ENCODE measurements at regions not wholly inside any gene's neighbourhood (a gene's known extent, or its start where the extent isn't known, plus 50 kb on each side); places are given as distances from the start of the nearest gene placed in this dataset.

DNA sequence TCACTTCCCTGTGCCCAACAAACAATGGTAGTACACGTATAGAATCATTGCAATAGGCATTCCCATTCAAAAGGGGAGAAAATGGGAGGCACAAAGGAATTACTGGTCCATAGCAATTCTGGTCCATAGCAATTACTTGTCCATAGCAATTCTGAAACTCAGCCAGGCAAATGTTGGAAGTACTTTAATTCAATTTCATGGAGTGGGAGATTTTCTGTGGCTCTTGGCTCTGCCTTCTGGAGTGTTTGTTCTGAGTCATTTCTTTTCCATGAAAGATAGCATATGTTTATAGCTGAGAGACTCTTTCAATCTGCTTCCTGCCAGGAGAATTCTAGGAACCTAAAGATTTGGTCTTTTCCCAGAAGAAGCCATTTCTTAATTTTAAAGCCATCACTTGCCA, 182.8 kb upstream of the ELAC2 start:
- no peak overlapping the region for H2AFZ ChIP-seq (ENCODE audit: low read length)
- no peak overlapping the region for H3K27ac ChIP-seq (replicated peaks; ENCODE audit: low read length)
- no peak for DNase-seq (ENCODE audit: low spot score)
- no peak overlapping the region for H2BK12ac ChIP-seq (ENCODE audit: low read length)
- no peaks in the 10 kb centered on the region for H3K36me3 ChIP-seq (replicated peaks in 1 of 2; ENCODE audit: control insufficient read depth in 2 of 2, insufficient read depth in 2 of 2, low read length in 2 of 2)
- H2BK15ac ChIP-seq (ENCODE audit: low read length), result no peak overlapping the region
- no peak overlapping the region for H3K4me2 ChIP-seq (ENCODE audit: insufficient read depth, low read length, poor library complexity, severe bottlenecking)
- H3K4me1 ChIP-seq (ENCODE audit: control insufficient read depth in 2 of 2, insufficient read depth in 1 of 2, low read depth in 1 of 2, low read length in 2 of 2), result no peaks in the 10 kb centered on the region
- no peaks in the 10 kb centered on the region for H3K9me3 ChIP-seq (replicated peaks in 1 of 2; ENCODE audit: control insufficient read depth in 2 of 2, insufficient read depth in 1 of 2, low read depth in 1 of 2, low read length in 2 of 2)
- H4K91ac ChIP-seq (ENCODE audit: low read depth, low read length, poor library complexity), result no peak overlapping the region
- no peak overlapping the region for H2BK5ac ChIP-seq (ENCODE audit: low read length)
- no peaks in the 10 kb centered on the region for H3K27me3 ChIP-seq (ENCODE audit: control insufficient read depth in 3 of 3, insufficient read depth in 3 of 3, low read depth in 1 of 3, low read length in 3 of 3)
- H3K18ac ChIP-seq (ENCODE audit: low read length), result no peak overlapping the region
- no peaks in the 10 kb centered on the region for H3K79me1 ChIP-seq (ENCODE audit: low read depth, low read length)
- H3K9ac ChIP-seq (ENCODE audit: low read depth, low read length, poor library complexity), result no peak overlapping the region
- H3K4ac ChIP-seq (ENCODE audit: low read length), result no peak overlapping the region
- no peak overlapping the region for H2BK120ac ChIP-seq (ENCODE audit: low read depth, low read length)
- H3K4me3 ChIP-seq (ENCODE audit: low read length in 2 of 2), result no peak overlapping the region
- H2AK5ac ChIP-seq (ENCODE audit: low read depth, low read length), result no peak overlapping the region
- no peak overlapping the region for H3K23ac ChIP-seq (ENCODE audit: low read depth, low read length, poor library complexity)
- no CpG with 5 or more reads among the region's 1 CpG for WGBS, 2 donors (ENCODE audit: extremely low coverage in 2 of 2, insufficient read length in 2 of 2, insufficient replicate concordance in 1 of 2)
- no peak overlapping the region for H4K8ac ChIP-seq (ENCODE audit: low read depth, low read length)
- no peak overlapping the region for H3K14ac ChIP-seq (ENCODE audit: low read length)

DNA sequence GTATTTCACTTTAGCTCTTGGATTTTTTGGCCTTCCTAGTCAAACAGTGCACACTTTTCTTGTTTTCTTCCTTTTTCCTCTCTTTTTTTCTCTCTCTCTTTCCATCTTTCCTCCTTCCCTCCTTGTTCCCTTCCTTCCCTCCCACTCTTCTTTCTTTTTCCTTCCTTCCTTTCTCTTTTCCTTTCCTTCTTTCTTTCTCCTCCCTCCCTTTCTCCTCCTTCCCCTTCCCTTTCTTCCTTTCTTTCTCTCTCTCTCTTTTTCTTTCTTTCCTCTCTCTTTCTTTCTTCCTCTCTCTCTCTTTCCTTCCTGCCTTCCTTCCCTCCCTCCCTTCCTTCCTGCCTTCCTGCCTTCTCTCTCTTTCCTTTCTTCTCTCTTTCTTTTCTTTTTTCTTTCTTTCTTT, 181.6 kb upstream of the ELAC2 start:
- H3K4me2 ChIP-seq (ENCODE audit: insufficient read depth, low read length, poor library complexity, severe bottlenecking), result no peak overlapping the region
- no peak overlapping the region for H2BK15ac ChIP-seq (ENCODE audit: low read length)
- H3K27me3 ChIP-seq (ENCODE audit: control insufficient read depth in 3 of 3, insufficient read depth in 3 of 3, low read depth in 1 of 3, low read length in 3 of 3), result no peaks in the 10 kb centered on the region
- H3K79me1 ChIP-seq (ENCODE audit: low read depth, low read length), result no peaks in the 10 kb centered on the region
- H3K4me1 ChIP-seq (ENCODE audit: control insufficient read depth in 2 of 2, insufficient read depth in 1 of 2, low read depth in 1 of 2, low read length in 2 of 2), result no peaks in the 10 kb centered on the region
- no peak overlapping the region for H3K9ac ChIP-seq (ENCODE audit: low read depth, low read length, poor library complexity)
- no peak overlapping the region for H3K4me3 ChIP-seq (ENCODE audit: low read length in 2 of 2)
- no peak overlapping the region for H3K27ac ChIP-seq (replicated peaks; ENCODE audit: low read length)
- H2AK5ac ChIP-seq (ENCODE audit: low read depth, low read length), result no peak overlapping the region
- no peak overlapping the region for H2BK12ac ChIP-seq (ENCODE audit: low read length)
- H2AFZ ChIP-seq (ENCODE audit: low read length), result no peak overlapping the region
- H3K36me3 ChIP-seq (replicated peaks in 1 of 2; ENCODE audit: control insufficient read depth in 2 of 2, insufficient read depth in 2 of 2, low read length in 2 of 2), result no peaks in the 10 kb centered on the region
- no peak overlapping the region for H3K4ac ChIP-seq (ENCODE audit: low read length)
- H3K9me3 ChIP-seq (replicated peaks in 1 of 2; ENCODE audit: control insufficient read depth in 2 of 2, insufficient read depth in 1 of 2, low read depth in 1 of 2, low read length in 2 of 2), result no peaks in the 10 kb centered on the region
- no peak overlapping the region for H4K8ac ChIP-seq (ENCODE audit: low read depth, low read length)
- H2BK5ac ChIP-seq (ENCODE audit: low read length), result no peak overlapping the region
- H3K14ac ChIP-seq (ENCODE audit: low read length), result no peak overlapping the region
- H3K23ac ChIP-seq (ENCODE audit: low read depth, low read length, poor library complexity), result no peak overlapping the region
- H4K91ac ChIP-seq (ENCODE audit: low read depth, low read length, poor library complexity), result no peak overlapping the region
- no peak overlapping the region for H2BK120ac ChIP-seq (ENCODE audit: low read depth, low read length)
- no peak for DNase-seq (ENCODE audit: low spot score)
- no peak overlapping the region for H3K18ac ChIP-seq (ENCODE audit: low read length)

DNA sequence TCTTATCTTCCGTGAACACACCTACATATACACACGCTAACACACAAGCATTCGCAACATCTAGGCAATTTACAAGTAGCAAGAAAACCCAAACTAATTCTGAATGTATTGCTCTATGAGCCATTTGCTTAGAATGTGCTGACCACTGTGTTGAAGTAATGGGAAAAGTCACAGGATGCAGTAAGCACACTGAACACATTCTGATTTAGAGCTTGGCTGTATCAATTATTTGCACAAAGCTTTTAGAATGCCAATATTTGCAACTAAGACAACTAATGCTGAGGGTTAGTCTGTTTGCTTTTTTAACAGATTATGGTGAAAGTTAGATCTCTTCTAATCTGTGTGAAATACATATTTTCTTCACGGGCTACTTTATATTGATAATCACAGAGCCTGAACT, 179.8 kb upstream of the ELAC2 start:
- no peak overlapping the region for H3K9ac ChIP-seq (ENCODE audit: low read depth, low read length, poor library complexity)
- no peak overlapping the region for H3K23ac ChIP-seq (ENCODE audit: low read depth, low read length, poor library complexity)
- H2AFZ ChIP-seq (ENCODE audit: low read length), result no peak overlapping the region
- H3K27me3 ChIP-seq (ENCODE audit: control insufficient read depth in 3 of 3, insufficient read depth in 3 of 3, low read depth in 1 of 3, low read length in 3 of 3), result no peaks in the 10 kb centered on the region
- H3K4ac ChIP-seq (ENCODE audit: low read length), result no peak overlapping the region
- H3K9me3 ChIP-seq (replicated peaks in 1 of 2; ENCODE audit: control insufficient read depth in 2 of 2, insufficient read depth in 1 of 2, low read depth in 1 of 2, low read length in 2 of 2), result no peaks in the 10 kb centered on the region
- WGBS, 2 donors (ENCODE audit: extremely low coverage in 2 of 2, insufficient read length in 2 of 2, insufficient replicate concordance in 1 of 2), result 100% methylated on average over 3 of the region's 4 CpGs; no CpG with 5 or more reads in 1 of the 2 donors
- H3K4me2 ChIP-seq (ENCODE audit: insufficient read depth, low read length, poor library complexity, severe bottlenecking), result no peak overlapping the region
- H2AK5ac ChIP-seq (ENCODE audit: low read depth, low read length), result no peak overlapping the region
- H3K4me1 ChIP-seq (ENCODE audit: control insufficient read depth in 2 of 2, insufficient read depth in 1 of 2, low read depth in 1 of 2, low read length in 2 of 2), result no peaks in the 10 kb centered on the region
- H4K91ac ChIP-seq (ENCODE audit: low read depth, low read length, poor library complexity), result no peak overlapping the region
- H2BK5ac ChIP-seq (ENCODE audit: low read length), result no peak overlapping the region
- no peak overlapping the region for H3K18ac ChIP-seq (ENCODE audit: low read length)
- H2BK120ac ChIP-seq (ENCODE audit: low read depth, low read length), result no peak overlapping the region
- no peak overlapping the region for H3K14ac ChIP-seq (ENCODE audit: low read length)
- no peak overlapping the region for H2BK12ac ChIP-seq (ENCODE audit: low read length)
- H2BK15ac ChIP-seq (ENCODE audit: low read length), result no peak overlapping the region
- H3K36me3 ChIP-seq (replicated peaks in 1 of 2; ENCODE audit: control insufficient read depth in 2 of 2, insufficient read depth in 2 of 2, low read length in 2 of 2), result no peaks in the 10 kb centered on the region
- H3K27ac ChIP-seq (replicated peaks; ENCODE audit: low read length), result no peak overlapping the region
- DNase-seq (ENCODE audit: low spot score), result no peak
- no peak overlapping the region for H4K8ac ChIP-seq (ENCODE audit: low read depth, low read length)
- no peaks in the 10 kb centered on the region for H3K79me1 ChIP-seq (ENCODE audit: low read depth, low read length)
- no peak overlapping the region for H3K4me3 ChIP-seq (ENCODE audit: low read length in 2 of 2)

DNA sequence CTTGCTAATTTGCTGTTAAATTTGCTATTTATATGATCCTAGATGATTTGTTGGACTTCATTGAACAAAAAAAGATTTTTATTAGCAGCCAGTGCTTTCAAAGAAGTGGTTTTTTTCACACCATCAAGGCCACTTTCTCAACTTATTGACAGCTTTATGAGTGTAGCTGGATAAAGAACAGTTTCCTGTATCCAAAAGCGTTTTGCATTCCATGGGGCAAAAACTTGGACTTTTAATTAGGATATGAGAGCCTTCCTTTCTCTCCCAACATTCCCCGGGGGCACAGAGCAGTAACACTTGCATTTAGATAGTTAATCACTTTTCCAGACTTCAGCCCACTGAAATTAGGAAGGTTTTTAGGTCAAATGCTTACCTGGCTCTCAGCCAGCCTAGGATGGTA, 177.1 kb upstream of the ELAC2 start:
- Histone ChIP-seq H3K14ac (ENCODE audit: low read length) (no peak overlapping the region), H3K4me1 (ENCODE audit: control insufficient read depth in 2 of 2, insufficient read depth in 1 of 2, low read depth in 1 of 2, low read length in 2 of 2) (no peaks in the 10 kb centered on the region), H3K36me3 (replicated peaks in 1 of 2; ENCODE audit: control insufficient read depth in 2 of 2, insufficient read depth in 2 of 2, low read length in 2 of 2) (no peaks in the 10 kb centered on the region), H2BK120ac (ENCODE audit: low read depth, low read length) (no peak overlapping the region), H2BK5ac (ENCODE audit: low read length) (no peak overlapping the region), H3K4ac (ENCODE audit: low read length) (no peak overlapping the region), H3K27ac (replicated peaks; ENCODE audit: low read length) (no peak overlapping the region), H3K9ac (ENCODE audit: low read depth, low read length, poor library complexity) (no peak overlapping the region), H3K27me3 (ENCODE audit: control insufficient read depth in 3 of 3, insufficient read depth in 3 of 3, low read depth in 1 of 3, low read length in 3 of 3) (no peaks in the 10 kb centered on the region), H3K9me3 (replicated peaks in 1 of 2; ENCODE audit: control insufficient read depth in 2 of 2, insufficient read depth in 1 of 2, low read depth in 1 of 2, low read length in 2 of 2) (peaks cover 0 to 2% of the 10 kb centered on the region in 2 donors), H3K79me1 (ENCODE audit: low read depth, low read length) (no peaks in the 10 kb centered on the region), H2BK12ac (ENCODE audit: low read length) (no peak overlapping the region), H4K91ac (ENCODE audit: low read depth, low read length, poor library complexity) (no peak overlapping the region), H3K23ac (ENCODE audit: low read depth, low read length, poor library complexity) (no peak overlapping the region), H3K4me3 (ENCODE audit: low read length in 2 of 2) (no peak overlapping the region), H2BK15ac (ENCODE audit: low read length) (no peak overlapping the region), H3K4me2 (ENCODE audit: insufficient read depth, low read length, poor library complexity, severe bottlenecking) (no peak overlapping the region), H3K18ac (ENCODE audit: low read length) (no peak overlapping the region), H2AK5ac (ENCODE audit: low read depth, low read length) (no peak overlapping the region), H4K8ac (ENCODE audit: low read depth, low read length) (no peak overlapping the region), H2AFZ (ENCODE audit: low read length) (no peak overlapping the region)
- DNase-seq (ENCODE audit: low spot score), result no peak
- no CpG with 5 or more reads among the region's 2 CpGs for WGBS, 2 donors (ENCODE audit: extremely low coverage in 2 of 2, insufficient read length in 2 of 2, insufficient replicate concordance in 1 of 2)

Measured in neuronal stem cell (in vitro differentiated cells).